Skeletal muscle satellite cell (primary cell): ENCODE measurements at regions not wholly inside any gene's neighbourhood (a gene's known extent, or its start where the extent isn't known, plus 50 kb on each side); places are given as distances from the start of the nearest gene placed in this dataset.
"Not testable (repeated sequence)": the region's sequence is repeated elsewhere in the genome, so short reads cannot be mapped to it uniquely, and the experiment has no call there.

ENCODE experiments used
- H3K27me3 ChIP-seq: 2 replicates; pipeline ENCODE4 v1.7.0; 2013; ENCODE audit warnings: low read length; ENCODE audit not compliant: control insufficient read depth, insufficient read depth
- H3K36me3 ChIP-seq: 2 replicates; pipeline ENCODE4 v1.7.0; 2013; ENCODE audit warnings: mild to moderate bottlenecking, control low read depth, low read length; ENCODE audit not compliant: insufficient read depth
- H3K4me1 ChIP-seq: 2 replicates; pipeline ENCODE4 v1.7.0; 2013; ENCODE audit warnings: low read length; ENCODE audit not compliant: control insufficient read depth, insufficient read depth
- H3K4me2 ChIP-seq: 2 replicates; pipeline ENCODE4 v1.7.0; 2013; ENCODE audit warnings: mild to moderate bottlenecking, low read length
- H3K4me3 ChIP-seq: 2 replicates; pipeline ENCODE4 v1.7.0; 2013; ENCODE audit warnings: low read length
- H3K9ac ChIP-seq: 2 replicates; pipeline ENCODE4 v1.7.0; 2013; ENCODE audit warnings: mild to moderate bottlenecking, low read depth, low read length, moderate library complexity
- H3K9me3 ChIP-seq: replicated peaks from 2 replicates; pipeline ENCODE4 v1.7.0; 2013; ENCODE audit warnings: mild to moderate bottlenecking, control low read depth, low read length

GRCh38 chr1:217968085-217968484 is 317.0 kb upstream of the RRP15 start:
- Histone ChIP-seq H3K36me3 (no peaks in the 10 kb centered on the region), H3K4me3 (no peak overlapping the region), H3K9me3 (no peaks in the 10 kb centered on the region), H3K9ac (no peak overlapping the region), H3K4me2 (no peak overlapping the region), H3K27me3 (no peaks in the 10 kb centered on the region), H3K4me1 (no peaks in the 10 kb centered on the region)

GRCh38 chr1:217969428-217969827 is 315.7 kb upstream of the RRP15 start:
- H3K27me3 ChIP-seq = no peaks in the 10 kb centered on the region
- H3K4me3 ChIP-seq = no peak overlapping the region
- H3K9ac ChIP-seq = no peak overlapping the region
- no peaks in the 10 kb centered on the region for H3K9me3 ChIP-seq
- no peaks in the 10 kb centered on the region for H3K36me3 ChIP-seq
- H3K4me1 ChIP-seq = no peaks in the 10 kb centered on the region
- no peak overlapping the region for H3K4me2 ChIP-seq

DNA sequence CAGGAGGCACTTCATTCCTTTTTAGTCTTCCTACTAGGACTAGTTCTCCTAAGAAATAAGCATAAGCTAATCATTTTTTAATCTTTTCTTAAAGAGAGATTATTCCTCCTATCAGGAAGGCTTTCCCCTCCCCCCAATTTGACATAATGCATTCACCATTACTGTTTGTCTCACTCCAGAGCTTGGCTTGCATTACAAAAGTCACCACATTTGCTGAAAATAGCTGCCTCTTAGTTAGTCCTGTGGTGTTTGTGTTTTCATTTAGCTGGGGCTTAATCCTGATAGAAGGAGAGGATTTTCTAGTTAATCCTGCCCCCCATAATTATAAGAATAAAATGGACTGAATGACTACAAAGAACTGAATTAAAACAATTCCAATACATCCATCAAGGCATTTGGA is 307.1 kb upstream of the RRP15 start:
- Histone ChIP-seq H3K4me2 (no peak overlapping the region), H3K4me1 (no peaks in the 10 kb centered on the region), H3K9ac (no peak overlapping the region), H3K4me3 (no peak overlapping the region), H3K27me3 (no peaks in the 10 kb centered on the region), H3K9me3 (no peaks in the 10 kb centered on the region), H3K36me3 (no peaks in the 10 kb centered on the region)

- no peak overlapping the region for H3K9ac ChIP-seq
- H3K4me2 ChIP-seq = no peak overlapping the region
- H3K4me3 ChIP-seq = no peak overlapping the region
- H3K9me3 ChIP-seq = no peaks in the 10 kb centered on the region
- no peaks in the 10 kb centered on the region for H3K36me3 ChIP-seq
- no peaks in the 10 kb centered on the region for H3K4me1 ChIP-seq
- no peaks in the 10 kb centered on the region for H3K27me3 ChIP-seq
Observed at GRCh38 chr1:217981430-217981829, 303.7 kb upstream of the RRP15 start.

GRCh38 chr1:217982331-217983050 is 302.6 kb upstream of the RRP15 start:
- Histone ChIP-seq H3K9me3 (no peaks in the 10 kb centered on the region), H3K4me1 (no peaks in the 10 kb centered on the region), H3K36me3 (no peaks in the 10 kb centered on the region), H3K9ac (no peak overlapping the region), H3K4me2 (peak overlapping the region; percentile 85), H3K27me3 (no peaks in the 10 kb centered on the region), H3K4me3 (peak overlapping the region; percentile 59)

- peak overlapping the region; percentile 85 for H3K4me2 ChIP-seq
- H3K9me3 ChIP-seq = no peaks in the 10 kb centered on the region
- H3K4me3 ChIP-seq = peak overlapping the region; percentile 59
- H3K36me3 ChIP-seq = no peaks in the 10 kb centered on the region
- H3K9ac ChIP-seq = no peak overlapping the region
- H3K4me1 ChIP-seq = no peaks in the 10 kb centered on the region
- no peaks in the 10 kb centered on the region for H3K27me3 ChIP-seq
Observed at GRCh38 chr1:217983051-217983375, 302.1 kb upstream of the RRP15 start.

DNA sequence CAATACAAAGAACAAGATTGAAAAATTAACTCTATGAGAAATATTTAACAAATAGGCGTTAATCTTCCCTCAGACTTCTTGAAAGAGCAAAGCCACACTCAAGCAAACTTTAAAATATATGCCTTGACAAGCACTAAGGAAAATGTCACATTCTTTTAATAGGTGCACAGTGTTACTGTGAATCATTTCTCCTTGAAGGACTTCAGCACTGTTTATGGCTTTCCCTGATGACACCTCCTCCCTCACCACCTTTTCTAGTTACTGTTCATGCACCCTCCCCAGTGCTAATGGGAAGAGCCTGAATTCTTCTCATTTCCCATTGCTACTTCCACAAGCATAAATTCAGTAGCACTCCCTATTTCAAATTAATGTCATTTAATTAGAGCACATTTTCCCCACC is 299.5 kb upstream of the RRP15 start:
- Histone ChIP-seq H3K9me3 (no peaks in the 10 kb centered on the region), H3K27me3 (no peaks in the 10 kb centered on the region), H3K4me2 (no peak overlapping the region), H3K4me1 (no peaks in the 10 kb centered on the region), H3K9ac (no peak overlapping the region), H3K36me3 (no peaks in the 10 kb centered on the region), H3K4me3 (no peak overlapping the region)

DNA sequence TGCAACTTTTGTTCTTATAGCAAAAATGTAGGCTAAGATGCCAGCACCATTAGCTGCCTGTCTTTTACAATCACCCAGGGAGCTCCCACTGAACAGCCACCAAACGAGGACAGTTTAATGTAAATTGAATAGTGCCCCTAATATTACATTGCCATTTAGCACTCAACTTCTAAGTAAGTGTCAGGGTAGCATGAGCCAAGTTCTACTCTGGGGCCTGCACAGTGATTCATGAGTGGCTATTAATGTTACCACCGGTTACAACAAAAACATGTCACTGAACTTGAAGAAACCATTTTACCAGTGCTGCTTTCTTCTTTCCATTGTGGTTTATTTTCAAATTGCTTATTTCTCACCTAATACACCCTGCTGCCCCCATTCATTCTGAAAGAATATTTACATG is 295.6 kb upstream of the RRP15 start:
- Histone ChIP-seq H3K9ac (no peak overlapping the region), H3K36me3 (no peaks in the 10 kb centered on the region)

GRCh38 chr1:217993439-217993838 is 291.7 kb upstream of the RRP15 start:
- Histone ChIP-seq H3K4me3 (no peak overlapping the region), H3K27me3 (no peaks in the 10 kb centered on the region), H3K9ac (no peak overlapping the region), H3K9me3 (no peaks in the 10 kb centered on the region), H3K4me2 (no peak overlapping the region), H3K4me1 (no peaks in the 10 kb centered on the region), H3K36me3 (no peaks in the 10 kb centered on the region)

More for the DNA sequence above, 295.6 kb upstream of the RRP15 start:
- Histone ChIP-seq H3K9me3 (no peaks in the 10 kb centered on the region), H3K4me3 (no peak overlapping the region), H3K4me1 (no peaks in the 10 kb centered on the region), H3K27me3 (no peaks in the 10 kb centered on the region), H3K4me2 (no peak overlapping the region)

DNA sequence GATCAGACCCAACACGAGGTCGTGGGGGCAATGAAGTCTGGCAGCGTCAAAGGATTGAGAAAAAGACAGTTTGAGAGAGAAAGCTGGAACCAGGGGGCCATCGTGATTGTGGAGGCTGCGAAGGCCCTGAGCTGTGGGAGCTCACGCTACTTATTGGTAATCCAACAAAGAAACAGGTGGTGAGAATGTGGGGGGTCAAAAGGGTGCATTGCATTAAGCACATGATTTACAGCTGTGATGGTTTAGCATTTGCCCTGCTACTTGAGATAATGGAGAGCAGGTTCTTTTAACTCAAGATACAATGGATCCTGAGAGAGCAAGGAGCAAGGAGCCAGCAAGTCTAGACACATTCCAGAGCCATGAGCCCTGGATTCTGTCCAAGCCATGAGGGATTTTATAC is 276.8 kb upstream of the RRP15 start:
- H3K36me3 ChIP-seq, H3K9me3 ChIP-seq, H3K27me3 ChIP-seq, H3K4me2 ChIP-seq, H3K9ac ChIP-seq, H3K4me1 ChIP-seq, H3K4me3 ChIP-seq: not testable (repeated sequence)

DNA sequence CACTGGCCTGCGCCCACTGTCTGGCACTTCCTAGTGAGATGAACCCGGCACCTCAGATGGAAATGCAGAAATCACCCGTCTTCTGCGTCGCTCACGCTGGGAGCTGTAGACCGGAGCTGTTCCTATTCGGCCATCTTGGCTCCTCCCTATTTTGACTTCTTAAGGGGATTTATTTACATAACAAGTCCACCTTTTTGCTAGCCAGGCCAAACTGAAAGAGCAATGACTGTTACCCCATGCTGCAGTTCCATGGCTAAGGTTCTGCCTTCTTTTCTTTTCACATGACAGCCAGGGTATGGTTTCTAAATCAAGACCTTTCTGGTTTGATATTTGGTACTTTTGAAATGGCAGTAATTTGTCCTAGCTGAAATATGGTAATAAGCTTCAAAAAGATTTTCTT is 270.0 kb upstream of the RRP15 start:
- H3K9me3 ChIP-seq, H3K9ac ChIP-seq, H3K4me3 ChIP-seq, H3K36me3 ChIP-seq, H3K4me1 ChIP-seq, H3K27me3 ChIP-seq, H3K4me2 ChIP-seq: not testable (repeated sequence)

DNA sequence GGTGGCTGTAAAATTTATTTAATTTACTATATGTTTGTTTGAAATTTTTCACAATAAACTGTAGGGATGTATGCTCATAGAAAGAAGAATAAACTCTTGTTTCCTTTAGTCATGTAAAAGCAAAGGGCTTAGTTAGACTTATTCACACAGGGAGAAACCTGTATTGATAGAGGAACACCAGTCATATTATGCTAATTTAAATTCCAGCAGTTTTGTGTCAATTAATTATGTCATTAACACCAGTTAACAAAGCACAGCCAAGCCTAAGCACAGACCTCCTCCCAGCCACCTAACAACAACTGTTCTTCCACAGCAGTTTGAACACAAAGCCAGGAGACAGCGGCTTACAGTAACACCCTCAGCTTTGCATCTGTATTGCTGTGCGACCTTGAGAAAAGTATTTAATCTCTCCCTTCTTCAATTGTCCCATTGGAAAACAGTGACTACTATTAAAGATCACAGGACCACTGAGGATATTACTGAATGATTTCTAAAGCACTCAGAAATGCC is 260.8 kb upstream of the RRP15 start:
- Histone ChIP-seq H3K27me3 (no peaks in the 10 kb centered on the region), H3K4me2 (no peak overlapping the region), H3K4me1 (peaks cover 13% of the 10 kb centered on the region), H3K9ac (no peak overlapping the region), H3K9me3 (no peaks in the 10 kb centered on the region), H3K36me3 (no peaks in the 10 kb centered on the region), H3K4me3 (no peak overlapping the region)
